Astrocyte of the spinal cord (primary cell): ENCODE measurements at regions not wholly inside any gene's neighbourhood (a gene's known extent, or its start where the extent isn't known, plus 50 kb on each side); places are given as distances from the start of the nearest gene placed in this dataset.

Source experiments
- DNase-seq: peaks from one replicate; pipeline ENCODE4 v3.0.0; 2011; ENCODE audit warnings: low read depth, low spot score
- H3K4me3 ChIP-seq: 2 replicates; pipeline ENCODE4 v1.5.1; 2011; ENCODE audit warnings: low read depth, mild to moderate bottlenecking, low read length, moderate library complexity
- in situ Hi-C: cut with HindIII; loops from 2 replicates; pipeline ENCODE4 v1.10.0; 2017; ENCODE audit warnings: low sequenced_read_pairs
- TF ChIP-seq, protein P1 (sequence below): IDR thresholded peaks from 2 replicates; pipeline ENCODE4 v1.5.1; 2012; ENCODE audit warnings: low read depth, mild to moderate bottlenecking, low read length, inconsistent platforms

DNA sequence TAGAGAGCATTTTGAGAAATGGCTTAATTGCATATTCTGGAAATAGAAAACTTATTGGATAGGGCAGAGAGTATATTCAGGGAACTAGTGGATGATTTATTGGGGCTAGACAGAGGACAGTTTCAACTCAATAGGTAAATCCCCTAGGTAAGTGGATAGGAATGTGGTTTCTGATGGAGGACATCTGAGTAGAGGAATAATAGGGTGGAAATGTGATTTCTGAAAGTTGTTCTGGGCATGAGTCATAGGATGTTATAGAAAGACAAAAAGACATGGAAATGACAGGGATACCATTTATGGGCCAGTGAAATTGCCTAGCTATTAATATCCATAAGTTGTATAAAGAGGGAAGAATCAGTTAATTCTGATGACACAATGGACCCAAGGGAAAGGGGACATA, 563.3 kb upstream of the GOLIM4 start:
- in situ Hi-C loops, result no loop called here

DNA sequence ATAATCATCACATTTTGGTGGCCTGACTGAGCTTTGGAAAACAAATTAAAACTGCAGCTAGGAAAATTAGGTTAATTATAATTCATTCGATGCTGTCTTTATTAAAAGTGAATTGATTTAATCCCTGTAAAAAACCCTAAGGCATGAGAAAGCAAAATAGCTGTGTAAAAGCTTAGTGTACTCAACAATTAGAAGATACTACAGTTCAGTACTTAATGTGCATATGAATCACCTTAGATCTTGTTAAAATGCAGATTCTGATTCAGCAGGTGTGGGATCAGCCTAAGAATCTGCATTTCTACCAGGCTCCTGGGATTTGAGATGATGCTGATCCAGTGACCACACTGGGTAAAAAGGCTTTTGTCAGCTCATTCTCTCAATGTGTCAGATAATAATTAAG, 559.9 kb upstream of the GOLIM4 start:
- in situ Hi-C loops, result no loop called here
- TF ChIP-seq, protein P1, sequence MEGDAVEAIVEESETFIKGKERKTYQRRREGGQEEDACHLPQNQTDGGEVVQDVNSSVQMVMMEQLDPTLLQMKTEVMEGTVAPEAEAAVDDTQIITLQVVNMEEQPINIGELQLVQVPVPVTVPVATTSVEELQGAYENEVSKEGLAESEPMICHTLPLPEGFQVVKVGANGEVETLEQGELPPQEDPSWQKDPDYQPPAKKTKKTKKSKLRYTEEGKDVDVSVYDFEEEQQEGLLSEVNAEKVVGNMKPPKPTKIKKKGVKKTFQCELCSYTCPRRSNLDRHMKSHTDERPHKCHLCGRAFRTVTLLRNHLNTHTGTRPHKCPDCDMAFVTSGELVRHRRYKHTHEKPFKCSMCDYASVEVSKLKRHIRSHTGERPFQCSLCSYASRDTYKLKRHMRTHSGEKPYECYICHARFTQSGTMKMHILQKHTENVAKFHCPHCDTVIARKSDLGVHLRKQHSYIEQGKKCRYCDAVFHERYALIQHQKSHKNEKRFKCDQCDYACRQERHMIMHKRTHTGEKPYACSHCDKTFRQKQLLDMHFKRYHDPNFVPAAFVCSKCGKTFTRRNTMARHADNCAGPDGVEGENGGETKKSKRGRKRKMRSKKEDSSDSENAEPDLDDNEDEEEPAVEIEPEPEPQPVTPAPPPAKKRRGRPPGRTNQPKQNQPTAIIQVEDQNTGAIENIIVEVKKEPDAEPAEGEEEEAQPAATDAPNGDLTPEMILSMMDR, result no peak
- no peak for DNase-seq
- H3K4me3 ChIP-seq, result no peak overlapping the region

More for the DNA sequence above, 563.3 kb upstream of the GOLIM4 start:
- TF ChIP-seq, protein P1, result no peak
- no peak for DNase-seq
- H3K4me3 ChIP-seq, result no peak overlapping the region

DNA sequence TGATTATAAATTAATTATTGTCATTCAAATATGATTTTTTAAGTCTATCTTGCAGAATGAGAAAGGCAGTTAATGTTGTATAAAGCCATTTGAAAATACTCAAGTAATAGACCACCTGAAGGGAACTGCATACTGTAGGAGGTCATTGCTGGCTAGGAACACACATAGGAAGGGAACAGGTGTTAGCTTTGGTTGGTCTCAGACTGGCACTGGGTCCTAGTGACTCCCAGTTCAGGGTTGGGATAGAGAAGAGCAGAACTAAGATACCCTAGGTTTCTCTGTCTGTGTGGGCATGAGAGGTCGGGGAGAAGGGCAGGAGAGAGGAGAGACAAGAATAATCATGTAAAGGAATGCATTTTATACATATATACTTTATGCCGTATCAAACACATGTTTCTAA, 559.0 kb upstream of the GOLIM4 start:
- DNase-seq, result no peak
- in situ Hi-C loops, result no loop called here
- no peak overlapping the region for H3K4me3 ChIP-seq
- TF ChIP-seq, protein P1, result no peak

DNA sequence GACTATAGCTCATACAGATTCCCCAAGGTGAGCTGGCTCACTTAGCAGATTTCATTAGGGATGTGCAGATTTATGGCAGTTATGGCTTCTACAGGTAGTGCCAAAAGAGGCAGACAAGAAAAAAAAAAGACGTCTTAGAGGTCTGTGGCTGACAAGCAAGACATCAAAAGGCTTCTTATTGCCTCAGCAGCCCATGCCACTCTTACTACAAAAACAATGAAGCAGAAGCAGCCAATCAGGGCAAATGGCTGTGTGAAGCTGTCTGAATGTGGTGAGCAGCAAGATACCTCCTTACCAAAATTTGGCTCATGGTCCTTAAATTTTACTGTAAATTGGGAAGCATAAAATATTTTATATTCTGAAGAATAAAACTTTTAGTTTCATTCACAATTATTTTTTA, 557.5 kb upstream of the GOLIM4 start:
- H3K4me3 ChIP-seq, result no peak overlapping the region
- in situ Hi-C loops, result no loop called here
- TF ChIP-seq, protein P1, result no peak

DNA sequence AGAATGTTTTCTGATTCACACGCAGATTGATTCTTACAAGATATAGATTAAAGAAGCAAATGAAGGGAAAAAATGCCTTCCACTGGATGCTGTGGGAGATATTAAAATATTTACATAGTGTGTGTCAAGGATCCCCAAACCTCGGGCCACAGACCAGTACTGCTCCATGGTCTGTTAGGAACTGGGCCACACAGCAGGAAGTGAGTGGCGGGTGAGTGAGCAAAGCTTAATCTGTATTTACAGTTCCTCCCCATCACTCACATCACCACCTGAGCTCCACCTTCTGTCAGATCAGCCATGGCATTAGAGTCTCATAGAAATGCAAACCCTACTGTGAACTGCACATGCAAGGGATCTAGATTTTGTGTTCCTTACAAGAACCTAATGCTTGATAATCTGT, 552.6 kb upstream of the GOLIM4 start:
- in situ Hi-C loops, result no loop called here
- TF ChIP-seq, protein P1, result no peak
- no peak overlapping the region for H3K4me3 ChIP-seq
- DNase-seq, result no peak

More for the DNA sequence above, 557.5 kb upstream of the GOLIM4 start:
- no peak for DNase-seq

DNA sequence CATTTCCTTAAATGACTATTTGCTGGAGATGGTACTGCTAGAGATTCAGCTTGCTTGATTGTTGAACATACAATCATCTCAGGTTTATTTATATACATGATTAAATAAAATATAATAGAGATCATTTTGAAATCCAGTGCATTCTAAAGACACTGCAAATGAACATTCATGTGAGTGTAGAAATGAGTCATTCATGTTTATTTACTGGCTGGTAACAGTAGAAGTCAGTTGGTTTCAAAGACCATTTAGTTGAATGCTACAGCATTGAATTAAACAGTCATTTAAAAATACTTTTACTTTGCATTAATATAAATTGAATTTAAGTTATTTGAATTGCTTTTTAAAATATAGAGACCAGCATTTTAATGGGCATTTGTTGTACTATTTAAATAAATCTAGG, 551.9 kb upstream of the GOLIM4 start:
- TF ChIP-seq, protein P1, result no peak
- in situ Hi-C loops, result no loop called here

DNA sequence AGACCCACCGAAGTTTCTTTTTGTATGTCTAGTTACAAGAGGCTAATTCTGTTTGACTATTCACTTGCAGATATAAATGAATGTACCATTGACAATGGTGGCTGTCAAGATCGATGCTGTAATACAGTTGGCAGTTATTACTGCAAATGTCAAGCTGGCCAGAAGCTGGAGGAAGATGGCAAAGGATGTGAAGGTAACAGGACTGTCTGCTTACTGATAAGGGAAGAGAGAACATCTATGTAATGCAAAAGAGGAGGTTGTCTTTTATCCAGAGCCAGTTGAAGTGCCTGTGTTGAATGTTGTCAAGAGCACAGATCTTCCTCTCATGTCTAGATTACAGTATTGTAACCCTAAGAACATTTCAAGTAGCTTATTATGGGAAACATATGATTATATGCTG, 549.5 kb upstream of the GOLIM4 start:
- DNase-seq, result no peak
- in situ Hi-C loops, result no loop called here
- TF ChIP-seq, protein P1, result no peak
- H3K4me3 ChIP-seq, result no peak overlapping the region

More for the DNA sequence above, 551.9 kb upstream of the GOLIM4 start:
- no peak for DNase-seq
- no peak overlapping the region for H3K4me3 ChIP-seq
